ENCODE measurements at regions not wholly inside any gene's neighbourhood (a gene's known extent, or its start where the extent isn't known, plus 50 kb on each side); places are given as distances from the start of the nearest gene placed in this dataset.
A peak's percentile ranks its signal among the peaks of the same experiment; 100 is the strongest.
"Not testable (repeated sequence)": the region's sequence is repeated elsewhere in the genome, so short reads cannot be mapped to it uniquely, and the experiment has no call there.

- not testable (repeated sequence) for DNase-seq (ENCODE audit: low read depth in 2 of 3, low spot score in 2 of 3)
These were observed 235.3 kb downstream of the BCL2L11 start for GRCh38 chr2:111355823-111356511.

DNA sequence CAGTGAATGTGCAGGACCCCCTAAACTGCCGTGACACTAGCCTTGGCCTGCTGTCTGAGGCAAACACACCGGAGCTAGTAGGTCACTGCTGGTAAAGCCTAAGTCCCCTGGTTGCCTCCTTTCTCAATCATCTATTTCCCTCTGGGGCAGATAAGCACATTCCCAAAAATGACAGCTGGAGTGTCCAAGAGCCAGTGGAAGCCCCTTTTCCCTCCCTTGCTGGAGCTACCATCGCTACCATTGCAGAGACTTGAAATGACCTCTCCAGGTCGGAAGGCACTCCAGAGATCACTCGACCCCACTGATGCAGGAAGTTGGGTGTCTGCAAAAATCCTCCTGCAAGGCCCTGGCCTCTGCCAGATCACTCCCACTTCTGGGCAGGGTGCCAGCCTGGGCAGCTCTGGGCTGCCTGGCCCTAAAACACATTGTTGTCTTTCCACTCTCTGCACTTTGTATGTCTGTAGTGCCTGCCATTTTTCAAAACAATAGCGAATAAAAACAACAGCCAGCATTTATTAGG is 235.9 kb downstream of the BCL2L11 start:
- peak in 1 of 3 donors; percentile 1 for DNase-seq (ENCODE audit: low read depth in 2 of 3, low spot score in 2 of 3)

DNA sequence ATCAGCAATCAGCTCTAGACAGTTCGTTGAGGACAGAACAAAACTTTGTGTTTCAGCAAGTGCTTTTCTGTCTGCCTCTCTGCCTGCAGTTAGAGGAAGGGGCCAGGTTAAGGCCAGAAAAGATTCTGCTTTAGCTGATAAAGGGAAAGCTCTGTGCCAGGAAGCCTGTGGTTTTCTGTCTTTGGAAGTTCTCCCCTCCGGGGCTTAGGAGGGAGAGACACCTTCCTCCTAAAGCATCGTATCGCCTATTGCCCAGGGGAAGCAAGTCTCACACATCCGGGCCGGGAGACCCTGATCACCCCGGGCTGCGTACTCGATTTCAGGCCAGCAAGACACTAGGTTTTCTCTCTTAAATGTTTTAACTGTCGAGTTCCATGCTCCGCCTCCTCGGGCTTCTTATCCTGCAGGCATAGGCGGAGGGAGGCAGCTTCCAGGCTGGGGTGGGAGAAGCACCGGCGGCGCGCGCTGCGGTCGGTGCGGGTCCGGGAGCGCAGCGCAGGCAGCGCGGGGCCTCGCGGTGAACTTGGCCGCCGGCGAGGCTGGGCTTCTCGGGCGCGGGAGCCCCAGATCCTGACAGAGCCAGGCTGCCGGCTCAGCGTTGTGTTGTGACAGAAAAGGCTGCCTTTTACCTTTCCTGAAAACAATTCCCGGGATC is 245.4 kb downstream of the BCL2L11 start:
- DNase-seq (ENCODE audit: low read depth in 2 of 3, low spot score in 2 of 3) = peak in 2 of 3 donors; percentile 20 to 43

GRCh38 chr2:111366641-111367029 is 245.9 kb downstream of the BCL2L11 start:
- DNase-seq (ENCODE audit: low read depth in 2 of 3, low spot score in 2 of 3) = not testable (repeated sequence)

- DNase-seq (ENCODE audit: low read depth in 2 of 3, low spot score in 2 of 3) = not testable (repeated sequence)
These were observed 246.4 kb downstream of the BCL2L11 start for GRCh38 chr2:111367080-111367479.

GRCh38 chr2:111367871-111368270 is 247.2 kb downstream of the BCL2L11 start:
- DNase-seq (ENCODE audit: low read depth in 2 of 3, low spot score in 2 of 3) = not testable (repeated sequence)

- not testable (repeated sequence) for DNase-seq (ENCODE audit: low read depth in 2 of 3, low spot score in 2 of 3)
These were observed 247.6 kb downstream of the BCL2L11 start for GRCh38 chr2:111368288-111368687.

- DNase-seq (ENCODE audit: low read depth in 2 of 3, low spot score in 2 of 3) = not testable (repeated sequence)
These were observed 252.3 kb downstream of the BCL2L11 start for GRCh38 chr2:111373060-111373459.

DNA sequence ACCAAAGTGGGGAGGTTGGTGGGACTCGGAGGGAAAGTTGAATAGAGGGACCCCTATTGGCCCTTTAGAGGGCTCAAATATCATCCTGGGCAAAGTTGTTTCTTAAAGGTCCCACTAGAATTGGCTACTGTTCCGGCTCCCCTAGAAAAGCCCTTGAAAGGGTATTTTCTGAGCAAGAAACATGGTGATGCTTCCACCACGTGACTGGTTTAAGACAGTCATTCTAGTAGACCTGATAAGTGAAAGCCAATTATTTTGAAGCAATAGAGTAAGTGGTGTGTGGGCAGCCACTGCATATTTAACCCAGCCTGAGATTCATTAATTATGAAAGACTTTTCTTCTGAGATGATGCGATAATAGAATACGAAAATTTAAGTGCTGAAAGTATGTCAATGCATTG is 253.3 kb downstream of the BCL2L11 start:
- DNase-seq (ENCODE audit: low read depth in 2 of 3, low spot score in 2 of 3) = not testable (repeated sequence)

DNA sequence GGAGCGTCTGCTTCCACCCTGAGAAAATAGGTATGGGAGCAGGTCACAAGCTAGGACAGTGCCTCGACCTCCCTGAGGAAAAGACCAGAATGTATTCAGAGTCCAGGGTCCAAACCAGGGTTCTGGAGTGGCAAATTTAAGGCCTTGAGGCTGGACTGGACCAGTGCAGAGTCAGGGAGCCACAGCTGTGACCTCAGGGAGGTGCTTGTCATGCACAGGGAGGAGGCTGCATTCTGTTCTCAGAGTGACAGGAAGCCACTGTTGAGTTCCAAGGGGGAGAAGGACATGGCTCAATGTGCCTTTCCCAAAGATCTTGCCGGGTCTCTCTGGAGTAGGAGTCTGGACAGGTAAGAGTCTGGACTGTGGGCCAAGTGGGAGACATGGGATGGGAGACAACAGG is 254.0 kb downstream of the BCL2L11 start:
- DNase-seq (ENCODE audit: low read depth in 2 of 3, low spot score in 2 of 3) = not testable (repeated sequence)

DNA sequence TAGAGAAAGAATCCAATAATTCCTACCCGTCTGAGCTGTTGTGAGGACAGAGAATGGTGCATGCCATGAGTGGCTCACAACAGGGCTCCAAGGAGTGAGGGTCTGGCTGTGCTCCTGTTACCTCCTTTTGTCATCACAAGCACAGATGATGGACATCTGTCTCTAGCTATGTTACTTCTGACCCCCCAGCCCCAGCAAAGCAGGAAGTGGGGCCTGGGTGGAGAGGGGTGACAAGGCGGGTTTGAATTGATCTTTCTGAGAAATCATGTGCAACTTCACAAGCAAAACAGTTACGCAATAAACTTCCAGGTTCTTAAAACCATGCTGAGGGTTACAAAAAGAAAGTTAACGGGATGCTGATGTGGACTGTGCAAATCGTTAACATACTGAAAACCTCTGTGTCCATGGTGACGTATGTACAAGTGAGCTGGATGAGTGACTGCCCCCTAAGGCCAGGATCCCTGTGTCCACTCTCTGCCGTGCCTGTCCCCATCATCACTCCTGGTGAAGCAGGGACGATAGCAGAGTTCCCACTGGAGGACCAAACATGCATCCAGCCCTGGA is 254.7 kb downstream of the BCL2L11 start:
- DNase-seq (ENCODE audit: low read depth in 2 of 3, low spot score in 2 of 3) = peak in 1 of 3 donors; percentile 4

GRCh38 chr2:111376272-111376970 is 255.7 kb downstream of the BCL2L11 start:
- DNase-seq (ENCODE audit: low read depth in 2 of 3, low spot score in 2 of 3) = not testable (repeated sequence)

DNA sequence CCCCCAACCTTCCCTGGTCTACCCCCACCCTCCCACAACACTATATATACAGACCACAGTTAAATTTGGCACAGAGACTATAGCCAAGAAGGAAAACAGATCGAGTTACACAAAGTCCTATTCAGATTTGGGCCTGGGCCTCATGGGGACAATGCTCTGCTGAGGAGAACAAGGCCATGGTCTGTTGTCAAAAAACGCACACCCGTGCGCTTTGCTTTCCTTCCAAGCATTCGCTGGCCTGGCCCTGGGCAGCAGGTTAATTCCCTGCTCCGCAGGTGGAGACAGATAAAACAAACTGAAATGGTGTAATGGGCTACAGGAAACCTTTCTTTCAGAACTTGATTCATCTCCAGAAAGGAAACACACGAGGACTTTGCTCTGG is 256.2 kb downstream of the BCL2L11 start:
- DNase-seq (ENCODE audit: low read depth in 2 of 3, low spot score in 2 of 3) = not testable (repeated sequence)

DNA sequence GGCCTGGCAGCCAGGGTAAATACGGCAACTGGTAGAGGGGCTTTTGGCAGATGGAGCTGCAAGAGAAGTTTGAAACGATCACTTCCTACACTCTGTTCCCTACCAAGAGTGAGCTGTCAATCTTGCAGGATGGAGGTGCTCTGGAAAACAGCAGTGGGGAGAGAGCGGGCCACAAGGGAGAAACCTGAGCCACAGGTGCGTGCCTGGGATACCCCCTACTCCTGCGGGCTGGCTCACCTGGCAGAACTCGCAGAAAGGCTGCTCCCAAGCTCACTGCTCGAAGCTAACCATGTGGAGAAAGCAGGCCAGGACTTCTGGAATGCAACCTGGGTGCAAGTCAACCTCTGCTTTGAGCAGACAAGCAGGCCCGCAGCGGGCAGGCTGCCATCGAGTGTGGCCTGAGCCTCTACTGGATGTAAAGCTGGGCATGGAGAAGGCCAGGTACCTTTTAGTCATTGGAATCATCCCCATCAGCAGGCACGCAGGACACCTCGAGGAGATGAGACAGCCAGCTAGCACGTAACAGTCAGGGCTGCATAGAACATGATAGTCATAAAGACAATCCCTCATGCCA is 256.8 kb downstream of the BCL2L11 start:
- not testable (repeated sequence) for DNase-seq (ENCODE audit: low read depth in 2 of 3, low spot score in 2 of 3)

- DNase-seq (ENCODE audit: low read depth in 2 of 3, low spot score in 2 of 3) = not testable (repeated sequence)
These were observed 257.6 kb downstream of the BCL2L11 start for GRCh38 chr2:111378348-111378747.

DNA sequence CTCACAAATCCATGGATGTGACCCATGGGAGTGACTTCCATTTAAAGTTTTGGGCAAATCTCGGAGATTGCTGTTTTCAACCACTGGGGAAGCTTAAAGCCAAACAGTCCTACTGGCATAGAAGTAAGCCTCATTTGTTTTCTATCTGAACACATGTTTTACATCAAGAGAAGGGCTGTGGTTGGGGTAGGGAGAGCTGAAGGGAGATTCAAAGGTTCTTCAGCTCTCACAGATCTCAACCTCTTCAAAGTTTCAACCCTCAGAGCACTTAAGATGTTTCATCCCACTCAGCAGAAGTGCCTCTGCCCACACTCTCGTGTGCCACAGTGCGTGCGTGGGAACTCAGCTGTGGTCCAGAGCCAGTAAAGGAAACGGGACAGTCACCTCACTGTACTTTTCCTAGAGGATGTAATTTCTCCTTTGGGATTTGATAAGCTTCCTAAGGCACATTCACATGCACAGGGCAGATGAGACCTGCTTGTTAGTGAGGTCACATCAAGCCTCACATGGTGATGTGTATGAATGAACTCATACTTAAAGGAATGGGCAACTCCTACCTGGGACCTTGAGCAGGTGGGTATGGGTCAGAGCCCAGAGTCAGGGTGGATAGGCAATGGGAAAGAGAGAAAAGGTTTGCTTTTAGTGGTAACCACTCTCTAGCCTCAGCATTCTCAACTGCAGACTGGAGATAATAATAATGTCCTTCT is 260.2 kb downstream of the BCL2L11 start:
- DNase-seq (ENCODE audit: low read depth in 2 of 3, low spot score in 2 of 3) = not testable (repeated sequence)

DNA sequence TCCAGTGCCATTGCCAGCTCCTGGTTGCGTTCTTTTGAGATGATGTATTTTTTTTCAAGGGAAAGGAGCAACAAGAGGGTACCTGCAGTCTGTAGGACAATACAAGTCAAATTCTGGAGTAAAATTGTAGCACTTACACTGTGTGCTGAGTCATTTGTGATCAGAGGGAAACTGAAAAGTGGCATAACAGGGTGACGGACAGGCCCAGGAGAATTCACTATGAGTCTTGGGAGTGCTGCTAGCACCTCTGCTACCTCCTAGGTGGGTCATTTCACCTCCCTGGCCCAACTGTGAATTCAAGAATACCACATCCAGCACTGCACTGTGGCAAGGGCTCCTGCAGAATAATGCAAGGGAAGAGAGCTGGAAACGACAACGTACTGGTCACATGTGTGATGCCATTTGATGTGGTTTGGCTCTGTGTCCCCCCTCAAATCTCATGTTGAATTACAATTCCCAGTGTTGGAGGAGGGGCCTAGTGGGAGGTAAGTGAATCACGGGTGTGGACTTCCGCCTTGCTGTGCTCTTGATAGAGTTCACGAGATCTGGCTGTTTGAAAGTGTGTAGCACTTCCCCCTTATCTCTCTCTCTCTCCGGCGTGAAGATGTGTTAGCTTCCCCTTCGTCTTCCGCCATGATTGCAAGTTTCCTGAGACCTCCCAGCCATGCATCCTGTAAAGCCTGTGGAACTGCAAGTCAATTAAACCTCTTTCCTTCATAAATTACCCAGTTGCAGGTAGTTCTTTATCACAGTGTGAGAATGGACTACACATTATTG is 261.0 kb downstream of the BCL2L11 start:
- DNase-seq (ENCODE audit: low read depth in 2 of 3, low spot score in 2 of 3) = not testable (repeated sequence)

DNA sequence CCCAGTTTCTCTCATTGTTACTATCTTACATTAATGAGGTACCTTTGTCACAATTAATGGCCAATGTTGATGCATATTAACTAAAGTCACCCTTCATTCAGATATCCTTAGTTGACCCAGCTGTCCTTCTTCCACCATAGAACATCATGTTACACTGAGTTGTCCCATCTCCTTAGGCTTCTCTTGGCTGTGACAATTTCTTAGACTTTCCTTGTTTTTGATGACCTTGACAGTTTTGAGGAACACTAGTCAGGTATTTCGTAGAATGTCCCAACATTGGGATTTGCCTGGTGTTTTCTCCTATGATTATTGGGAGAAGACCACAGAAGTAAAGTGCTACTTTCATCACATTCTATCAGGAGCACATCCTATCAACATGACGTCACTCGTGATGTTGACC is 261.8 kb downstream of the BCL2L11 start:
- DNase-seq (ENCODE audit: low read depth in 2 of 3, low spot score in 2 of 3) = not testable (repeated sequence)

- not testable (repeated sequence) for DNase-seq (ENCODE audit: low read depth in 2 of 3, low spot score in 2 of 3)
These were observed 262.6 kb downstream of the BCL2L11 start for GRCh38 chr2:111383311-111383710.

Measured in hematopoietic multipotent progenitor cell (in vitro differentiated cells).